ENCODE measurements at regions not wholly inside any gene's neighbourhood (a gene's known extent, or its start where the extent isn't known, plus 50 kb on each side); places are given as distances from the start of the nearest gene placed in this dataset.

DNA sequence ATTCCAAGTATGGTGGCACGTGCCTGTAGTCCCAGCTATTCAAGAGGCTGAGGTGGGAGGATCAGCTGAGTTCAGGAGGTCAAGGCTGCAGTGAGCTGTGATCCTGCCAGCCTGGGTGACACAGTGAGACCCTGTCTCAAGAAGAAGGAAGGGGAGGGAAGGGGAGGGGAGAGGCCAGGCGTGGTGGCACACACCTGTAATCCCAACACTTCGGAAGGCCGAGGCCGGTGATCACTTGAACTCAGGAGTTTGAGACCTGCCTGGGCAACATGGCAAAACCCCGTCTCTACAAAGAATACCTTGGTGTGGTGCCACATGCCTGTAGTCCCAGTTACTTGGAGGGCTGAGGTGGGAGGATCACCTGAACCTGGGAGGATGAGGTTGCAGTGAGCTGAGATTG lies 145.7 kb downstream of the SHANK2 start:
- Histone ChIP-seq H3K4me3 (ENCODE audit: low read length in 2 of 2) (no peak overlapping the region), H3K9me3 (ENCODE audit: control insufficient read depth, low read length) (no peaks in the 10 kb centered on the region), H3K27me3 (ENCODE audit: control insufficient read depth in 1 of 2, insufficient read depth in 2 of 2, low read length in 1 of 2) (no peaks in the 10 kb centered on the region), H3K27ac (ENCODE audit: low read depth in 1 of 2, low read length in 2 of 2) (no peak overlapping the region), H3K4me1 (ENCODE audit: control insufficient read depth in 1 of 2, insufficient read depth in 2 of 2, low read length in 2 of 2) (no peaks in the 10 kb centered on the region), H3K36me3 (ENCODE audit: control insufficient read depth in 1 of 2, insufficient read depth in 2 of 2, low read length in 1 of 2) (no peaks in the 10 kb centered on the region)
- intact Hi-C loops (cut with DNase I) = no loop called here
- no peak for ATAC-seq (ENCODE audit: low FRiP score)
- WGBS, 2 donors = 90 to 91% methylated on average over 6 of the region's 6 CpGs
- peak in 1 of 2 donors; percentile 4 for DNase-seq

DNA sequence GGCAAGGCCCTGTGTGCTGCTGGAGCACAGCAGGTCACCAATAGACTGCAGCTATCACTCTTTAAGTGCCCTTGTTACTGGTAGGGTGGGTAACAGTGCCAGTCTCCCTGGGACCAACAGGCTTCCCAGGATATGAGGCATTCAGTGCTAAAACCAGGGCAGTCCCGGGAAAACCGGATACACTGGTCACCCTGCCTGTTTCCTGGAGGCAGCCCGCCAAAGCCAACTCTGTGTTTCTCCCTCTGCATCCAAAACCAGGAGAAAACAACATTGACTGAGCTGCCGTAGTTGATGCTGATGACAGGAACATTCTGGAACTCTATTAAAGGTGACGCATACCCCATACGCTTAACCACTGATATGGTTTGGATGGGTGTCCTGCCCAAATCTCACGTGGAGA lies 149.1 kb downstream of the SHANK2 start:
- Histone ChIP-seq H3K27me3 (ENCODE audit: control insufficient read depth in 1 of 2, insufficient read depth in 2 of 2, low read length in 1 of 2) (no peaks in the 10 kb centered on the region), H3K9me3 (ENCODE audit: control insufficient read depth, low read length) (no peaks in the 10 kb centered on the region), H3K4me3 (ENCODE audit: low read length in 2 of 2) (no peak overlapping the region), H3K4me1 (ENCODE audit: control insufficient read depth in 1 of 2, insufficient read depth in 2 of 2, low read length in 2 of 2) (no peaks in the 10 kb centered on the region), H3K36me3 (ENCODE audit: control insufficient read depth in 1 of 2, insufficient read depth in 2 of 2, low read length in 1 of 2) (no peaks in the 10 kb centered on the region), H3K27ac (ENCODE audit: low read depth in 1 of 2, low read length in 2 of 2) (no peak overlapping the region)
- WGBS, 2 donors = 17 to 54% methylated on average over 7 of the region's 7 CpGs
- ATAC-seq (ENCODE audit: low FRiP score) (no peak), DNase-seq (peak in 1 of 2 donors; percentile 44)
- intact Hi-C loops (cut with DNase I) = no loop called here

- H3K27me3 ChIP-seq (ENCODE audit: control insufficient read depth in 1 of 2, insufficient read depth in 2 of 2, low read length in 1 of 2) = no peaks in the 10 kb centered on the region
- WGBS, 2 donors = 81 to 82% methylated on average over 14 of the region's 14 CpGs
- H3K9me3 ChIP-seq (ENCODE audit: control insufficient read depth, low read length) = no peaks in the 10 kb centered on the region
- no peaks in the 10 kb centered on the region for H3K4me1 ChIP-seq (ENCODE audit: control insufficient read depth in 1 of 2, insufficient read depth in 2 of 2, low read length in 2 of 2)
- H3K27ac ChIP-seq (ENCODE audit: low read depth in 1 of 2, low read length in 2 of 2) = no peak overlapping the region
- ATAC-seq (ENCODE audit: low FRiP score) (no peak), DNase-seq (peak; percentile 4 to 38)
- intact Hi-C loops (cut with DNase I) = no loop called here
- H3K4me3 ChIP-seq (ENCODE audit: low read length in 2 of 2) = no peak overlapping the region
- H3K36me3 ChIP-seq (ENCODE audit: control insufficient read depth in 1 of 2, insufficient read depth in 2 of 2, low read length in 1 of 2) = no peaks in the 10 kb centered on the region
Measured at GRCh38 chr11:71102251-71102995, 150.0 kb downstream of the SHANK2 start.

DNA sequence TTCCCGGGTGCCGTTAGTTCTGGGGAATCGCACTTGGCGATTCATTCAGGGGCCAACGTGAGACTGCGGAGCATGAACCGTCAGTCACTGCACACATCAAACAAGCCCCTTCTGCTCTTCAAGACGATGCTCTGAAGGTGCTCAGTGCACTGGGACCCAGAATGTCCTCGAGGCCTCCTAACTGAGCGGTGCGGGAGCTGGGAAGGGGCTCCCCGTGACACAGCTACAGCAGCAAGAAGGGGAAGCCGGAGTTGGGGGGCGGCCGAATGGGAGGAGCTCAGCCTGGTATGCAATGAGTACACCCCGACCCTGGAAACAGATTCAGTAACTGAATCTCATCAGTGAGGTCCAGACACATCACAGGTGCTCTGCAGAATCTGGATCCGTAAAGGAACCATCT lies 150.8 kb downstream of the SHANK2 start:
- H3K27ac ChIP-seq (ENCODE audit: low read depth in 1 of 2, low read length in 2 of 2) = no peak overlapping the region
- WGBS, 2 donors = 78 to 80% methylated on average over 17 of the region's 17 CpGs
- no peaks in the 10 kb centered on the region for H3K36me3 ChIP-seq (ENCODE audit: control insufficient read depth in 1 of 2, insufficient read depth in 2 of 2, low read length in 1 of 2)
- no peaks in the 10 kb centered on the region for H3K27me3 ChIP-seq (ENCODE audit: control insufficient read depth in 1 of 2, insufficient read depth in 2 of 2, low read length in 1 of 2)
- no peaks in the 10 kb centered on the region for H3K9me3 ChIP-seq (ENCODE audit: control insufficient read depth, low read length)
- H3K4me3 ChIP-seq (ENCODE audit: low read length in 2 of 2) = no peak overlapping the region
- H3K4me1 ChIP-seq (ENCODE audit: control insufficient read depth in 1 of 2, insufficient read depth in 2 of 2, low read length in 2 of 2) = no peaks in the 10 kb centered on the region
- DNase-seq = peak; percentile 15 to 67
- no peak for ATAC-seq (ENCODE audit: low FRiP score)
- intact Hi-C loops (cut with DNase I) = no loop called here

DNA sequence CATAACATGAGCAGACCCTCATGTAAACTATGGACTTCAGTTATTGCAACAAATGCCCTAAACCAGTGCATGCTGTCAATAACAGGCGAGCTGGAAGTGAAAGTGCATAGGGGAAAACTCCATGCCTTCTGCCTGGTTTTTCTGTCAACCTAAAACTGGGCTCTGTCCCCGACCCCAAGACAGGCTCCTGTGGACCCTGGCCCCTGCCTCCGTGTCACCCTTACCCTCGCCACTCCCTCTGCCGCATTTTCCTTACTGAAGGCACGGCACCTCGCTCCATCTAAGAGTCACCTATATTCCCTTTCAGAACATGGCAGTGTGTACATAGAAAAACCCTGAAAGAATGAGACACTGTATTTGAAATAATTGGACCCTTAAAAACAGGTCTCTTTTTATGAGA lies 151.3 kb downstream of the SHANK2 start:
- no peak for ATAC-seq (ENCODE audit: low FRiP score)
- Histone ChIP-seq H3K27me3 (ENCODE audit: control insufficient read depth in 1 of 2, insufficient read depth in 2 of 2, low read length in 1 of 2) (no peaks in the 10 kb centered on the region), H3K27ac (ENCODE audit: low read depth in 1 of 2, low read length in 2 of 2) (no peak overlapping the region), H3K4me1 (ENCODE audit: control insufficient read depth in 1 of 2, insufficient read depth in 2 of 2, low read length in 2 of 2) (no peaks in the 10 kb centered on the region), H3K36me3 (ENCODE audit: control insufficient read depth in 1 of 2, insufficient read depth in 2 of 2, low read length in 1 of 2) (no peaks in the 10 kb centered on the region), H3K9me3 (ENCODE audit: control insufficient read depth, low read length) (no peaks in the 10 kb centered on the region), H3K4me3 (ENCODE audit: low read length in 2 of 2) (no peak overlapping the region)
- peak in 1 of 2 donors; percentile 30 for DNase-seq
- intact Hi-C loops (cut with DNase I) = no loop called here
- 86 to 91% methylated on average over 7 of the region's 7 CpGs for WGBS, 2 donors

- Histone ChIP-seq H3K4me3 (ENCODE audit: low read length in 2 of 2) (no peak overlapping the region), H3K9me3 (ENCODE audit: control insufficient read depth, low read length) (no peaks in the 10 kb centered on the region), H3K27me3 (ENCODE audit: control insufficient read depth in 1 of 2, insufficient read depth in 2 of 2, low read length in 1 of 2) (no peaks in the 10 kb centered on the region), H3K36me3 (ENCODE audit: control insufficient read depth in 1 of 2, insufficient read depth in 2 of 2, low read length in 1 of 2) (no peaks in the 10 kb centered on the region), H3K27ac (ENCODE audit: low read depth in 1 of 2, low read length in 2 of 2) (no peak overlapping the region), H3K4me1 (ENCODE audit: control insufficient read depth in 1 of 2, insufficient read depth in 2 of 2, low read length in 2 of 2) (no peaks in the 10 kb centered on the region)
- 76 to 84% methylated on average over 11 of the region's 11 CpGs for WGBS, 2 donors
- intact Hi-C loops (cut with DNase I) = no loop called here
- DNase-seq (peak in 1 of 2 donors; percentile 6), ATAC-seq (ENCODE audit: low FRiP score) (no peak)
Measured at GRCh38 chr11:71098776-71099175, 153.6 kb downstream of the SHANK2 start.

DNA sequence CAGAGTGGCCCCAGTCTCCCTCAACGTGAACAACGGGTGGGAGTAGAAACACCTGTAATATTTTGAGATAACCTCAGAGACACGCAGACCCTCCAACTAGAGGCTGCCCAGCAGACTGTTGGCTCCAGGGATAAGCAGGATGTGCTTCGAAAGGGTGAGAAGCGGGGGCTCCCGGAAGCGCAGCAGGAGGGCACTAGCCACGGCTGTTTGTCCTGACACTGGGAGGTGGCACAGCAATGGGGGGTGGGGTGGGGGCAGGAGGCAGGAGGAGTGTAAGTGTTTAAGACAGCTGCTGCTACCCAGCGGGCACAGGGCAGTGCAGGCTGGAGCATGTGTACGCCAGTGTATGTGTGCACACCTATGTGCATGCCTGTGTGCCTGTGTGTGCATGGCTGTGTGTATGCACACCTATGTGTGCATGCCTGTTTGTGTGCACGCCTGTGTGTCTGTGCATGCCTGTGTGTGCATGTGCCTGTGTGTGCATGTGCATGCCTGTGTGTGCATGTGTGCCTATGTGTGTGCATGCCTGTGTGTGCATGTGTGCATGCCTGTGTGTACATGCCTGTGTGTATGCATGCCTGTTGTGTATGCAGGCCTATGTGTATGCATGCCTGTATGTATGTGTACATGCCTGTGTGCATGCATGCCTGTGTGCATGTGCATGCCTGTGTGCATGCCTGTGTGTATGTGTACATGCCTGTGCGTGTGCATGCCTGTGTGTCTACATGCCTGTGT lies 154.7 kb downstream of the SHANK2 start:
- Histone ChIP-seq H3K9me3 (ENCODE audit: control insufficient read depth, low read length) (no peaks in the 10 kb centered on the region), H3K27ac (ENCODE audit: low read depth in 1 of 2, low read length in 2 of 2) (no peak overlapping the region), H3K4me1 (ENCODE audit: control insufficient read depth in 1 of 2, insufficient read depth in 2 of 2, low read length in 2 of 2) (no peaks in the 10 kb centered on the region), H3K27me3 (ENCODE audit: control insufficient read depth in 1 of 2, insufficient read depth in 2 of 2, low read length in 1 of 2) (no peaks in the 10 kb centered on the region), H3K36me3 (ENCODE audit: control insufficient read depth in 1 of 2, insufficient read depth in 2 of 2, low read length in 1 of 2) (no peaks in the 10 kb centered on the region), H3K4me3 (ENCODE audit: low read length in 2 of 2) (no peak overlapping the region)
- WGBS, 2 donors = 81 to 83% methylated on average over 12 of the region's 12 CpGs
- intact Hi-C loops (cut with DNase I) = no loop called here
- DNase-seq = peak; percentile 6 to 56
- peak; percentile 48 for ATAC-seq (ENCODE audit: low FRiP score)

DNA sequence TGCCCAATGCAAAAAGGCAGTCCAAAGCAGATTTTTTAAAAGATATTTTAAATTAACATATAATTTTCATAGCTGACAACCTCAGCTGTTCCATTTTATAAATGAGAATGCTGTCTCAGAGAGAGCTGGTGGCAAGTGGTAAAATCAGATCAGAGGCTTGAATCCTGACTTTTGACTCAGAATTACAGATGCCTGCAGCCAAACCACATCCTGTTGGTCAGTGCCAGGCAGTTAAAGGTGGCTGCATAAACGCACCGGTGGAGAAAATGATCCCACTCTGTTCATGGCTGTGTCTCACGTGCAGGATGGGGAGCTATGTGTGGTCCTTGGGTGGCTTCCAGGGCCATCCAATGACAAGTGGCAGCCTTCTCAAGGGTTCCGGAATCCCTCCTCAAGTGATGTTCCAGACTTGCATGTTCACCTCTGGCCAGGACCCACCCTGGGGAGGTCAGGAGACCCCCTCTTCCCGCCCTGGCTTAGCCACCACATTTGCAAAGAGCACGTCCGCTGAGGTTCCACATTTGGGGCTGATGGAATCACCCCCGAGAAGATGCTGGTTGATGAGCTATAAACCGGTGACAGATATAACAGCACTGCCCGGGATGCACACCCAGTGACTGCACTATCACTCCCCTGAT lies 155.5 kb downstream of the SHANK2 start:
- H3K36me3 ChIP-seq (ENCODE audit: control insufficient read depth in 1 of 2, insufficient read depth in 2 of 2, low read length in 1 of 2) = no peaks in the 10 kb centered on the region
- no peak overlapping the region for H3K4me3 ChIP-seq (ENCODE audit: low read length in 2 of 2)
- DNase-seq = peak in 1 of 2 donors; percentile 56
- H3K27ac ChIP-seq (ENCODE audit: low read depth in 1 of 2, low read length in 2 of 2) = no peak overlapping the region
- WGBS, 2 donors = 68 to 69% methylated on average over 10 of the region's 10 CpGs
- ATAC-seq (ENCODE audit: low FRiP score) = no peak
- no peaks in the 10 kb centered on the region for H3K27me3 ChIP-seq (ENCODE audit: control insufficient read depth in 1 of 2, insufficient read depth in 2 of 2, low read length in 1 of 2)
- H3K4me1 ChIP-seq (ENCODE audit: control insufficient read depth in 1 of 2, insufficient read depth in 2 of 2, low read length in 2 of 2) = no peaks in the 10 kb centered on the region
- H3K9me3 ChIP-seq (ENCODE audit: control insufficient read depth, low read length) = no peaks in the 10 kb centered on the region
- intact Hi-C loops (cut with DNase I) = no loop called here

Data from aorta (tissue), 5 donors.